ENCODE measurements at regions not wholly inside any gene's neighbourhood (a gene's known extent, or its start where the extent isn't known, plus 50 kb on each side); places are given as distances from the start of the nearest gene placed in this dataset.

DNA sequence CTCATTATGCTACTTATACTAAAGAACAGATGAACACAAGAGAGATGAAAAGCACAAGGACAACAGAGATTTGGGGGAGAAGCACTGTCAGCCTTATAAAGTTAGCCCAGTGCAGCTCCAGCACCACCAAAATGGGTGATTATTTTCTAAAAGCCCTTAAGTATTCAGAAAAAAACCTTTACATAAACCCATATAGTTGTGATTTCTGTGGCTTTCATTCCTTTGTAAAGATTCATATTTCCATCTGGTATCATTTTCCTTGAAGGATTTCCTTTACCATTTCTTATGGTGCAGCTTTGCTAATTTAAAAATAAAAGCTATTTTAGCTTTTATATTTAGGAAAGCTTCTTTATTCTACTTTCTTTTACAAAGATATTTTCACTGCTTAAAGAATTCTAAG lies 311.0 kb downstream of the TMEM167A start:
- Mint-ChIP-seq H3K4me1 (ENCODE audit: low read depth) (no peaks in the 10 kb centered on the region), H3K27ac (no peak overlapping the region), H3K36me3 (ENCODE audit: low read depth) (no peaks in the 10 kb centered on the region), H3K4me3 (no peak overlapping the region), H3K27me3 (peaks cover 6% of the 10 kb centered on the region), H3K9me3 (no peaks in the 10 kb centered on the region)
- no peak for DNase-seq

DNA sequence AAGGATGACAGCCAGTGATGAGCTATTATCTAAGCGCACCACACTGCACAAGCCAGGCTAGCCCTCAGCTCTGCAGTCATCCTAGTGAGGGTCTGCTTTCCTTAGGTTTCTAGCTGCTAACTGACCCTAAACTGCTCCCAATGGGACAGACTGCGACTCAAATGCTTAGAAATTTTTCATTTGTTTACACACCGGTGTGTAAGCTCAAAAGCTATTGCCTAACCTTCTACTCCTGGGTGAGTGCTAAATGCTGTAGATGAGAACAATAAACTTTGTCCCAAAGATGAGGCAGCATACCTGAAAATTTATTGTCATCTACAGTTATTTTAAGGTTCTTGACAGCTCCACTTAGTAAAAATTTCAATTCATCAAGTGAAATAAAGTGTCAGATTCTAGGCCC lies 311.4 kb downstream of the TMEM167A start:
- Mint-ChIP-seq H3K4me1 (ENCODE audit: low read depth) (no peaks in the 10 kb centered on the region), H3K27me3 (peaks cover 6% of the 10 kb centered on the region), H3K27ac (no peak overlapping the region), H3K4me3 (no peak overlapping the region), H3K36me3 (ENCODE audit: low read depth) (no peaks in the 10 kb centered on the region), H3K9me3 (no peaks in the 10 kb centered on the region)
- DNase-seq = no peak

DNA sequence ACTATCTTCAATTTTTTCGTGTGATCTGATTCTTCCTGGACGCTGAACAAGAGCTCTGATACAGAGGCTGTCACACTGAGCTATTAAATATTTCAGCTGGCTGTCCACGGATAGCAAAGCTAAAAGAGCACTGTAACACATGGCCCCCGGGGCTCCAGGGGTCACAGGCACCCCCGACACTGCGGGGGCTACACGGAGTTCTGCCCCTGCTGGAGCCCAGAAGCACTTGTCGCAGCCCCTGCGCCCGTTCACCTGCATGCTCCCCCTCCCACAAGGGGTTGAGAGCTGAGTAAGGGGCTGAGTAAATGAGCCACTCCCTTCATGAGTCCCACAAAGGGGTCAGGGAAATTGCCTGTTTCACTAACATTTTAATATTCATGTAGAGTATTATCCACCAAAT lies 316.3 kb downstream of the TMEM167A start:
- no peak overlapping the region for H3K27ac Mint-ChIP-seq
- DNase-seq = no peak
- no peaks in the 10 kb centered on the region for H3K27me3 Mint-ChIP-seq
- no peaks in the 10 kb centered on the region for H3K9me3 Mint-ChIP-seq
- no peak overlapping the region for H3K4me3 Mint-ChIP-seq
- no peaks in the 10 kb centered on the region for H3K36me3 Mint-ChIP-seq (ENCODE audit: low read depth)
- H3K4me1 Mint-ChIP-seq (ENCODE audit: low read depth) = no peaks in the 10 kb centered on the region

DNA sequence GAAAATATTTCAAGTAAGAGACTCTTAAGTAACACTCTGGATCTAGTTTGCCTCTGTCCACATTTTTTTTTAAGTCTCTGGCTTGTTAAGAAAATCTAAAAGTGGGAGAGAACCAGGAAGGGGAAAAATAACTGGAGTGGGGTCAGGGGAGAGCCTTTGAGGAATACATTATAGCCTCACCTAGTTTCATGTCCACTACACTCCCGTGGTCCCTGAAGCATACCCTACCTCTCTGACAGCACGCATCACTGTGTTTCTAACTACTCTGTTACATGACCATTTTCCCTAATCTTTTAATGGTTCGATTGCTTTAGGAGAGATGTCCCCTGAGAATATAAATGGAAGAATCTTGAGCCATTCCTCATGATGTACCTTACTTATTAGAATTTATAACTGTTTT lies 318.3 kb downstream of the TMEM167A start:
- no peak for DNase-seq
- Mint-ChIP-seq H3K27ac (no peak overlapping the region), H3K27me3 (no peaks in the 10 kb centered on the region), H3K4me3 (no peak overlapping the region), H3K36me3 (ENCODE audit: low read depth) (no peaks in the 10 kb centered on the region), H3K4me1 (ENCODE audit: low read depth) (no peaks in the 10 kb centered on the region), H3K9me3 (no peaks in the 10 kb centered on the region)

DNA sequence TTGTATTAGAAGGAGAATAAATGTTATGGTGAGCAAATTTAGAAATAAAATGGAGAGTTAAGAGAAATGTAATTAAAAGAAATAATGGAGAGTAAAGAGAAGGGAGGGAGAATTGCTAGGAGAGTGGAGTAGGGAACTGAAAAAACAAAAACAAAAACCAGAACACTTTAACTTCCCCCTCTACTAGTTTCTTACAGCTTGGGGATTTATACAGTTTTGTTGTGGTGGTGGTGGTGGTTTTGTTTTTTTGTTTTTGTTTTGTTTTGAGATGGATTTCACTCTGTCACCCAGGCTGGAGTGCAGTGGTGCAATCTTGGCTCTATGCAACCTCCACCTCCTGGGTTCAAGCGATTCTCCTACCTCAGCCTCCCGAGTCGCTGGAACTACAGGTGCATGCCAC lies 322.4 kb downstream of the TMEM167A start:
- Mint-ChIP-seq H3K9me3 (no peaks in the 10 kb centered on the region), H3K27me3 (no peaks in the 10 kb centered on the region), H3K36me3 (ENCODE audit: low read depth) (no peaks in the 10 kb centered on the region), H3K4me1 (ENCODE audit: low read depth) (no peaks in the 10 kb centered on the region), H3K4me3 (no peak overlapping the region), H3K27ac (no peak overlapping the region)
- no peak for DNase-seq

DNA sequence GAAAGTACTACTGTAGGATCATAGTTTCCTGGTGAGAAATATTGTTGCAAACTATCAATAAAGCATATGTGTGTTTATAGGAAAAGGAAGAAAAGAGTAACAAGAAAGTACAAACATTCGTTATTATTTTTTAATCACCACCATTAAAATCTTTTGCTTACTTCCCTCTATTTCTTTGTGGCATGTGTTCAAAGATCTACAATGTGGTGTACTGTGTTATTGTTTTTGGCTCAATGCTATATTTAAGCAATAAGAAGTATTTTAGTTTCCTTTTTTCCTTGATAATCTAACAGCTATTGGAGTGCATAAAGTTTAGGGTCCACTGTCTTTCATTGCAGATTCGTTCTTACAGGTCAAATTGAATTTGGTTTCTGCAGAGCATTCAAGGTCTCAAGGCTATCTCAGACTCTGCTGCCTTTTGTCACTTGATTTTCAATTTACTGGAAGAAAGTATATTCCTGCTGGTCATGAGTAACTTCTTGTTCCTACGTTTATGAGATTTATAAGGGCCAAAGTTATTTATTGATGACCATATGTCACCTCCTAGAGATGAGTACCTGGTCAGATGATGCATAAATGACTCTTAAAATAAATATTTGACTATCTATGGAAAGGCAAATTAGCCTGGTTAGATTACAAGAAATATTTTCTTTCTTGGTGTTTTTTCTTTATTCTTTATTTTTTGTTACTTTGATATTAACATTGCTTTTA lies 323.0 kb downstream of the TMEM167A start:
- Mint-ChIP-seq H3K36me3 (ENCODE audit: low read depth) (no peaks in the 10 kb centered on the region), H3K27ac (no peak overlapping the region), H3K4me1 (ENCODE audit: low read depth) (peaks cover 4% of the 10 kb centered on the region), H3K4me3 (no peak overlapping the region), H3K9me3 (no peaks in the 10 kb centered on the region), H3K27me3 (no peaks in the 10 kb centered on the region)
- DNase-seq = no peak

DNA sequence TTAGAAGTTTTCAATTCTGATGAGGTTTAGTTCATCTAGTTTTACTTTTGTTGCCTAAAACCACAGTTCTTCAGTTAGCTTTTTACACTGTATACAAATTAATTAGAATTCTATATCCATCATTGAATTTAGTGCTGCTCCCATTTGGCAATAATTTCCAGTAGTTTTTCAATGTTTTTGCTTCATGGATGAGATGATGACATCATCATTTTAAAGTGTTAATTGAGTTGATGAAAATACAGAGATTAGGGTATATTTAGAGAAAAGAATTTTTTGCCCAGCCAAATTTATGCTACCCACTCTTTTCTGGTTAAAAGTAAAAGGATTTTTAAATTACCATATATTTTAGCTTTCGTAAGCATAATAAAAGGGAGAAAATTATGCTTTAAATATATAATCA lies 323.8 kb downstream of the TMEM167A start:
- no peaks in the 10 kb centered on the region for H3K9me3 Mint-ChIP-seq

DNA sequence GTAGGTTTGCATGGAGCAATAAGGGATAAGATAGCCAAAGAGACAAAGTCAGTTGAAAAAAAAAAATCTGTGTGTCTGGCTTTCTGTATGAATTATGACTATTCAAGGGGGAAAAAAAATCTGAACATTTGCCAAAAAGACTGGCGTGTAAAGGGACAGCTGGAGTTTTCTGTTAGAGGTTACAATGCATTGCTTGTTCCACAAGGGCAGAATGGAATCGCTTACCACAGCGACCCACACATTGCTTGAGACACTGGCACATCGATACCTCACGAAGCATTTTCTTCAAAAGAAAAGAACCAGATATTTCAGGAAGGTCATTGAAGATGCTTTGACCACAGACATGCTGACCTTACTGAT lies 327.8 kb downstream of the TMEM167A start:
- H3K36me3 Mint-ChIP-seq (ENCODE audit: low read depth) = no peaks in the 10 kb centered on the region
- H3K27me3 Mint-ChIP-seq = no peaks in the 10 kb centered on the region
- DNase-seq = no peak
- no peaks in the 10 kb centered on the region for H3K9me3 Mint-ChIP-seq
- no peak overlapping the region for H3K4me3 Mint-ChIP-seq
- peaks cover 20% of the 10 kb centered on the region for H3K4me1 Mint-ChIP-seq (ENCODE audit: low read depth)
- H3K27ac Mint-ChIP-seq = no peak overlapping the region

More for the DNA sequence above, 323.8 kb downstream of the TMEM167A start:
- DNase-seq = no peak
- Mint-ChIP-seq H3K27me3 (no peaks in the 10 kb centered on the region), H3K27ac (no peak overlapping the region), H3K4me3 (no peak overlapping the region), H3K4me1 (ENCODE audit: low read depth) (peaks cover 12% of the 10 kb centered on the region), H3K36me3 (ENCODE audit: low read depth) (no peaks in the 10 kb centered on the region)

DNA sequence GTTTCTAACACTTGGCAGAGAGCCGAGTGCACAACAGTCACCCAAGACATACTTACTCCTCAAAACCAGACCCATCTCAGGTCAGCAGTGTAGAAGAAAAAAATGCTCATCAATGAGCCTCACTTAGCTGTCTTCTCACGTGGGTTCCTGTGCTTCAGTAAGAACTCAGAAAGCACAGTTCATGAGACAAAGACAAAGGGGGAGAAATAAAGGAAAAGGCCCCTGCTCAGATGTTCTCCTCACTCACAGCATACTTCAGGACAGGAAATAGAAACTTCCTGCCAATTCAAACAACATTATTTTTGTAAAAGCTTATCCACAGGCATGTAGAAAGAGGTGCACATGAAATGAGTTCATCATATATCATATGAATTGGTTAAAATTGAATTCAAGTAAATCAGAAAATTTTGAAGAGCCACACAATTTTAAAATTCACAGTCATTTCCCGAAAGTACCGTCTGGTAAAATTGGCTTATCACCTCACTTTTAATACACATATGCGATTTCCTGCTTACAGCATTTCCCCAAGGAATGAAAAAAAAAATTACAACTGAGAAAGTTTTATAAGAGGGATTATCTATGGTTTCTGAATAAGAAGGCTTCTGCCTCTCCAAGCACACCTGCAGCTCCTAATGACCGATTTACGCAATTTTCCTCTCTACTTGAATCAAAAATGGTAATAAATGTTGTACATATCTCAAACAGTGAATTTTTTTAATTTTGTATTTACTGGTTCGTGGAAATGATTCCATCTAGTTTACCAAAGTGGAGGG lies 328.3 kb downstream of the TMEM167A start:
- peaks cover 20% of the 10 kb centered on the region for H3K4me1 Mint-ChIP-seq (ENCODE audit: low read depth)
- no peaks in the 10 kb centered on the region for H3K36me3 Mint-ChIP-seq (ENCODE audit: low read depth)
- no peaks in the 10 kb centered on the region for H3K9me3 Mint-ChIP-seq
- H3K27me3 Mint-ChIP-seq = no peaks in the 10 kb centered on the region
- no peak overlapping the region for H3K27ac Mint-ChIP-seq
- no peak for DNase-seq
- H3K4me3 Mint-ChIP-seq = no peak overlapping the region

DNA sequence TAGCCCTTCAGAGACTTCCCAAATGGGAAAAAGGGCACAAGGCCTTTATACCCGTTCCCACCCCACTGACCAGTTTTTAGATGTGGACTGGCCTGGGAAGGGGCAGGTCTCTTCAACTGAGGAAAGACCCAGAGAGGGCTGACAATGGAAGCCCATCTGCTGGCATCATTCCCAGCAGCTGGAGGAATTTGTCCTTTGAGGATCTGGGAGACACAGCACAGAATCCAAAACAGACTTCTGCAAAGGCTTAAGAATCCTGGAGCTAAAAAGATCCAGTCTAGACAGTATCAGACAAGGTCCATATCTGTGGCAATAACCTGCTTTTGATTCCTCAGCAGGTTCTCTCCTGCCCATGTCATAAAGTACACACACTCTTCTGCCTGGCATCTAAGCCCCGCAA lies 329.2 kb downstream of the TMEM167A start:
- no peak for DNase-seq
- Mint-ChIP-seq H3K9me3 (no peaks in the 10 kb centered on the region), H3K4me3 (no peak overlapping the region), H3K36me3 (ENCODE audit: low read depth) (no peaks in the 10 kb centered on the region), H3K4me1 (ENCODE audit: low read depth) (peaks cover 20% of the 10 kb centered on the region), H3K27me3 (no peaks in the 10 kb centered on the region), H3K27ac (no peak overlapping the region)

DNA sequence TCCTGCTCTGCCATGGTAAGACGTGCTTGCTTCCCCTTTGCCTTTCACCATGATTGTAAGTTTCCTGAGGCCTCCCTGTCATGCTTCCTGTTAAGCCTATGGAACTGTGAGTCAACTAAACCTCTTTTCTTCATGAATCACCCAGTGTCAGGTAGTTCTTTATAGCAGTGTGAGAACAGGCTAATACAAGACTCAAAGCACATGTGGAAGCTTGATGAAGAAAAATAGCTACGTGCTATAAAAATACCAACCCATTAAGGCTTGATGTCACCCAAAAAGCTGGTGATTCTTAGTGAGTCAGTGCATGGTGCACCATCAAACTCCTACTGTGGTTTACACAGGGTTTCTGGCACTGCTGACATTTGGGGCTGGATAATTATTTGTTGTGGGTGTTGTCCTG lies 332.2 kb downstream of the TMEM167A start:
- H3K27ac Mint-ChIP-seq = no peak overlapping the region
- peaks cover 20% of the 10 kb centered on the region for H3K4me1 Mint-ChIP-seq (ENCODE audit: low read depth)
- no peak for DNase-seq
- no peaks in the 10 kb centered on the region for H3K9me3 Mint-ChIP-seq
- no peak overlapping the region for H3K4me3 Mint-ChIP-seq
- H3K36me3 Mint-ChIP-seq (ENCODE audit: low read depth) = no peaks in the 10 kb centered on the region
- H3K27me3 Mint-ChIP-seq = no peaks in the 10 kb centered on the region

DNA sequence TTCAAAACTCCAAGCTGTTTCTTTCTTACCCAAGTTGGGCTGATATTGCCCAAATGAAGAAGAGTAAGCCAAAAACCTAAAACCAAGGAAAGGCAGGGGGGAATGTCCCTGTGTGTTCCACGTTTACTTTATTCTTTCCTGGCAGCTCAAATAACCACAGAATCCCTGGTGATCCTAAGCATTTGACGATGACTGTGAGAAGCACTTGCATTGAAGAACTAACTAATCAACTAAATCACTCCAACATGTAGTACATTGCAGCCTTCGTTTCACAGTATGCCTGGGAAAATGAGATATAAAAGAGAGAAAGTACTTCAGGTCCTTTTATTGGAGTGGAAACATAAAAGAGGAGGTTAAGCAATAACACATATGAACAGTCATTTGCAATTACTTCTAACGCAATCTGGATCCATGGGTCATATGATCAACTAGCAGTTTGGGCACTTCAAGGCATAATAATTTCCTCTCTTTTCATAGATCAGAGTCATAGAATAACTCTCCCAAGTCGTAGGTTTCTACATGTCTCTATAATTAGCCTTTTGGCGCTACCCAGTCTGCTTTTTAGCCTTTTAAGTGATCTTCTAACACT lies 338.4 kb downstream of the TMEM167A start:
- Mint-ChIP-seq H3K27me3 (no peaks in the 10 kb centered on the region), H3K9me3 (no peaks in the 10 kb centered on the region), H3K27ac (no peak overlapping the region), H3K4me3 (no peak overlapping the region), H3K36me3 (ENCODE audit: low read depth) (no peaks in the 10 kb centered on the region), H3K4me1 (ENCODE audit: low read depth) (peaks cover 7% of the 10 kb centered on the region)
- DNase-seq = no peak

DNA sequence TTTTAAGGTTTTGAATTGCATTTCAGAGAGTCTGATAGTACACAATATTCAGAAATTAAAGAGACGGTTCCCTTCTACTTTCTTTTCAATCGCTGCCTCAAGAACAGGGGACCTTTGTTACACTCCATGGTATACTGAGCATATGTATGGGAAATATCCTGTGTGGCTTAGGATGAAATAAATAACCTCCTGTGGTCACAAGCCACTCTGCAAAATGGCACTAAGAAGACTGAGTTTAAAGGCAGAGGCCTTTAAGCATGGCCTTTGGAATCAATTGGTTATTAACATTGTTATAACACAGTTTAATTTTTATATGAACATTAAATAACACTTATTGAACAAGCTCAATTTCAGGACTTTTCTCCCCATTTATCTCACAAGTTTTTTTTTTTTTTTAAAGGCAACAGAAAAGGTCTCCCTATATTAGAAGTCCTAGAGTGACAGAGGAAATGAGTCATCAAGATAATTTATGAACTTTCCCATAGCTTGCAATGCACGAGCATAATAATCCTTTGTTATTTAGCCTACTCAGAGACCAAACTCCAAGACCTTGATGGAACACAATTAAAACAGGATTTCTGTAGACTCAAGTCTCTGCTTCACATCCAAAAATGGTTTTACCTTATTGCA lies 341.9 kb downstream of the TMEM167A start:
- peaks cover 12% of the 10 kb centered on the region for H3K4me1 Mint-ChIP-seq (ENCODE audit: low read depth)
- H3K27me3 Mint-ChIP-seq = peaks cover 2% of the 10 kb centered on the region
- no peaks in the 10 kb centered on the region for H3K36me3 Mint-ChIP-seq (ENCODE audit: low read depth)
- no peak for DNase-seq
- peaks cover 6% of the 10 kb centered on the region for H3K9me3 Mint-ChIP-seq
- no peak overlapping the region for H3K27ac Mint-ChIP-seq
- no peak overlapping the region for H3K4me3 Mint-ChIP-seq

DNA sequence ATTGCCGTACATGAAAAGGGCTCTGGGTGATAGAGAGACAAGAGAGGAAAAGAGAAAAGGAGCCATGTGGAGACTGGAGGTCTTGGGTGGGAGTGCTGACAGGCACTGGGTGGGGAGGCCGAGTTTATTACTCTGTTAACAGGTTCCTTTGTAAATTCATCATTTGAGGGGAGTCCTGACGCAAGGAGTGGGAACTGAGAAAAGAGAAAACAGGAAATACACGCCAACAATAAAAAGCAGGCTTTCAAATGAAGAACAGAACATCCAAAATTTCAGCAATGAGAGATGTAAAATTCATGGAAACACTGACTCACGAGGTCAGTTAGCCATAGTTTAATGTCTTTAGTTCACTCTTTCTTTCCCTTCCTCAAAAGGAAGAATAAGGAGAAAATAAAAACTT lies 342.8 kb downstream of the TMEM167A start:
- H3K27me3 Mint-ChIP-seq = peaks cover 2% of the 10 kb centered on the region
- no peak for DNase-seq
- H3K27ac Mint-ChIP-seq = no peak overlapping the region
- H3K4me1 Mint-ChIP-seq (ENCODE audit: low read depth) = peaks cover 12% of the 10 kb centered on the region
- peaks cover 6% of the 10 kb centered on the region for H3K9me3 Mint-ChIP-seq
- H3K4me3 Mint-ChIP-seq = no peak overlapping the region
- no peaks in the 10 kb centered on the region for H3K36me3 Mint-ChIP-seq (ENCODE audit: low read depth)

DNA sequence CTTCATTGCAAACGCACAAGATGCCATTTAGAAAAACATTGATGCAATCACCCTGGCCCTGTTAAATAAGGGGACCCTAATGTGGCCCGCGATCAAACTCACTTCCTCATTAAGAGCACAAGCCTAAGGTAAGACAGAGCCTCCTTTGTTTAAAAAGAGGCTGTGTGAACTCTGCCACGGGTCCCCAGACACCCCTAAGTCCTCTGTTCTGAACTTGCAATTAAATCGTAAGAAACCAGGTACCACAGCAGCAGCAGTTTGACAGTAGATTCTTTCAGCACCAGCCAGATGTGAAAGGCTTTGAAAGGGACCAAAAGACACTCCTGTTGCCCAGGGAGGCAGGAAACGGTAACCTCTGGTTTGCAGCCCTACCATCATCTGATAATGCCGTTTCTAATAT lies 346.3 kb downstream of the TMEM167A start:
- DNase-seq = no peak
- H3K27ac Mint-ChIP-seq = no peak overlapping the region
- no peak overlapping the region for H3K4me3 Mint-ChIP-seq
- peaks cover 2% of the 10 kb centered on the region for H3K27me3 Mint-ChIP-seq
- H3K4me1 Mint-ChIP-seq (ENCODE audit: low read depth) = peaks cover 16% of the 10 kb centered on the region
- no peaks in the 10 kb centered on the region for H3K36me3 Mint-ChIP-seq (ENCODE audit: low read depth)
- peaks cover 8% of the 10 kb centered on the region for H3K9me3 Mint-ChIP-seq
